ENCODE measurements at regions not wholly inside any gene's neighbourhood (a gene's known extent, or its start where the extent isn't known, plus 50 kb on each side); places are given as distances from the start of the nearest gene placed in this dataset.

- no peak for TF ChIP-seq CTCF (IDR thresholded peaks at IDR 0.05)
- no peak for TF ChIP-seq POLR2A (IDR thresholded peaks at IDR 0.05)
- no peaks in the 10 kb centered on the region for H3K9me3 ChIP-seq
- H3K27ac ChIP-seq = no peak overlapping the region
- H3K27me3 ChIP-seq = no peaks in the 10 kb centered on the region
- no peak for DNase-seq
- no peaks in the 10 kb centered on the region for H3K36me3 ChIP-seq
- no peak overlapping the region for H3K4me3 ChIP-seq
- no peaks in the 10 kb centered on the region for H3K4me1 ChIP-seq
Measured at GRCh38 chr4:65845199-65845773, 175.0 kb upstream of the EPHA5 start.

GRCh38 chr4:65839164-65839931 lies 169.1 kb upstream of the EPHA5 start:
- Histone ChIP-seq H3K4me1 (no peaks in the 10 kb centered on the region), H3K9me3 (no peaks in the 10 kb centered on the region), H3K27me3 (no peaks in the 10 kb centered on the region), H3K4me3 (no peak overlapping the region), H3K36me3 (no peaks in the 10 kb centered on the region), H3K27ac (no peak overlapping the region)
- TF ChIP-seq POLR2A (IDR thresholded peaks at IDR 0.05) = no peak
- no peak for TF ChIP-seq CTCF (IDR thresholded peaks at IDR 0.05)
- no peak for DNase-seq

- no peaks in the 10 kb centered on the region for H3K27me3 ChIP-seq
- no peaks in the 10 kb centered on the region for H3K36me3 ChIP-seq
- no peaks in the 10 kb centered on the region for H3K4me1 ChIP-seq
- H3K4me3 ChIP-seq = no peak overlapping the region
- no peak for DNase-seq
- no peaks in the 10 kb centered on the region for H3K9me3 ChIP-seq
- TF ChIP-seq POLR2A (IDR thresholded peaks at IDR 0.05) = no peak
- TF ChIP-seq CTCF (IDR thresholded peaks at IDR 0.05) = no peak
- H3K27ac ChIP-seq = no peak overlapping the region
Measured at GRCh38 chr4:65834707-65835106, 164.4 kb upstream of the EPHA5 start.

- H3K36me3 ChIP-seq = no peaks in the 10 kb centered on the region
- TF ChIP-seq CTCF (IDR thresholded peaks at IDR 0.05) (no peak), POLR2A (IDR thresholded peaks at IDR 0.05) (no peak)
- no peak overlapping the region for H3K4me3 ChIP-seq
- H3K4me1 ChIP-seq = no peaks in the 10 kb centered on the region
- no peak overlapping the region for H3K27ac ChIP-seq
- no peak for DNase-seq
- H3K9me3 ChIP-seq = no peaks in the 10 kb centered on the region
- H3K27me3 ChIP-seq = no peaks in the 10 kb centered on the region
Measured at GRCh38 chr4:65831828-65832227, 161.5 kb upstream of the EPHA5 start.

GRCh38 chr4:65825116-65825753 lies 154.9 kb upstream of the EPHA5 start:
- no peak overlapping the region for H3K4me3 ChIP-seq
- no peak for TF ChIP-seq CTCF (IDR thresholded peaks at IDR 0.05)
- no peak for TF ChIP-seq POLR2A (IDR thresholded peaks at IDR 0.05)

More at GRCh38 chr4:65825116-65825753, 154.9 kb upstream of the EPHA5 start:
- no peak overlapping the region for H3K27ac ChIP-seq
- no peaks in the 10 kb centered on the region for H3K9me3 ChIP-seq
- H3K27me3 ChIP-seq = no peaks in the 10 kb centered on the region
- H3K4me1 ChIP-seq = no peaks in the 10 kb centered on the region
- H3K36me3 ChIP-seq = no peaks in the 10 kb centered on the region
- no peak for DNase-seq
